ENCODE measurements at regions not wholly inside any gene's neighbourhood (a gene's known extent, or its start where the extent isn't known, plus 50 kb on each side); places are given as distances from the start of the nearest gene placed in this dataset.

GRCh38 chr10:131817866-131818509, 82.8 kb upstream of the PPP2R2D start:
- CTCF ChIA-PET (ENCODE audit: low intra/inter-chr PET ratio, low total read pairs) = no interaction called here
- FAIRE-seq (no peak), DNase-seq (ENCODE audit: low spot score) (no peak), ATAC-seq (no peak)
- WGBS (ENCODE audit: low lambda C conversion rate) = 4% methylated on average over 10 of the region's 13 CpGs
- intact Hi-C loops (cut with micrococcal nuclease; ENCODE audit: unreplicated experiment) = no loop called here
- H3K4me2 ChIP-seq (ENCODE audit: low read depth, low read length) = no peak overlapping the region
- H3K9me3 ChIP-seq (ENCODE audit: low read length) = no peaks in the 10 kb centered on the region
- POLR2A ChIA-PET = no interaction called here
- no peak overlapping the region for H3K27ac ChIP-seq (ENCODE audit: extremely low read length, insufficient read depth, low read length)
- H3K9ac ChIP-seq (ENCODE audit: insufficient read depth, low read depth, low read length) = no peak overlapping the region
- H2AFZ ChIP-seq (ENCODE audit: low read length) = no peak overlapping the region
- H3K36me3 ChIP-seq (replicated peaks in 1 of 2; ENCODE audit: control insufficient read depth in 1 of 2, insufficient read depth in 2 of 2, low read length in 2 of 2) = no peaks in the 10 kb centered on the region
- H3K4me3 ChIP-seq (replicated peaks in 1 of 3; ENCODE audit: insufficient read depth in 1 of 3, low read depth in 2 of 3, low read length in 3 of 3) = no peak overlapping the region
- no TSS peak for BruUV-seq (replicated peaks)
- in situ Hi-C loops (cut with HindIII; ENCODE audit: extremely low pct_ligation_motif_present, low pct_unique_long_range_greater_than_20kb) = no loop called here
- no peaks in the 10 kb centered on the region for H4K20me1 ChIP-seq (ENCODE audit: insufficient read depth, low read length)
- H3K4me1 ChIP-seq (ENCODE audit: insufficient read depth, low read length) = peaks cover 20% of the 10 kb centered on the region
- H3K27me3 ChIP-seq (ENCODE audit: control insufficient read depth in 1 of 2, insufficient read depth in 2 of 2, low read length in 2 of 2) = peaks cover 0 to 28% of the 10 kb centered on the region in 2 experiments; a peak in 4 of 5 replicates
- no peaks in the 10 kb centered on the region for H3K79me2 ChIP-seq (ENCODE audit: insufficient read depth, low read length)
- TF ChIP-seq ZNF776 (CRISPR knock-in tag; IDR thresholded peaks at IDR 0.05) = no peak
- no peak for TF ChIP-seq TAF1 (CRISPR knock-in tag; IDR thresholded peaks at IDR 0.05)
- no peak for TF ChIP-seq TEAD2 (CRISPR knock-in tag; IDR thresholded peaks at IDR 0.05)
- TF ChIP-seq ZNF207 (IDR thresholded peaks at IDR 0.05; ENCODE audit: borderline replicate concordance) = no peak
- TF ChIP-seq, protein P1, sequence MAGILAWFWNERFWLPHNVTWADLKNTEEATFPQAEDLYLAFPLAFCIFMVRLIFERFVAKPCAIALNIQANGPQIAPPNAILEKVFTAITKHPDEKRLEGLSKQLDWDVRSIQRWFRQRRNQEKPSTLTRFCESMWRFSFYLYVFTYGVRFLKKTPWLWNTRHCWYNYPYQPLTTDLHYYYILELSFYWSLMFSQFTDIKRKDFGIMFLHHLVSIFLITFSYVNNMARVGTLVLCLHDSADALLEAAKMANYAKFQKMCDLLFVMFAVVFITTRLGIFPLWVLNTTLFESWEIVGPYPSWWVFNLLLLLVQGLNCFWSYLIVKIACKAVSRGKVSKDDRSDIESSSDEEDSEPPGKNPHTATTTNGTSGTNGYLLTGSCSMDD (CRISPR knock-in tag; IDR thresholded peaks at IDR 0.05) = no peak
- TF ChIP-seq, protein P2, sequence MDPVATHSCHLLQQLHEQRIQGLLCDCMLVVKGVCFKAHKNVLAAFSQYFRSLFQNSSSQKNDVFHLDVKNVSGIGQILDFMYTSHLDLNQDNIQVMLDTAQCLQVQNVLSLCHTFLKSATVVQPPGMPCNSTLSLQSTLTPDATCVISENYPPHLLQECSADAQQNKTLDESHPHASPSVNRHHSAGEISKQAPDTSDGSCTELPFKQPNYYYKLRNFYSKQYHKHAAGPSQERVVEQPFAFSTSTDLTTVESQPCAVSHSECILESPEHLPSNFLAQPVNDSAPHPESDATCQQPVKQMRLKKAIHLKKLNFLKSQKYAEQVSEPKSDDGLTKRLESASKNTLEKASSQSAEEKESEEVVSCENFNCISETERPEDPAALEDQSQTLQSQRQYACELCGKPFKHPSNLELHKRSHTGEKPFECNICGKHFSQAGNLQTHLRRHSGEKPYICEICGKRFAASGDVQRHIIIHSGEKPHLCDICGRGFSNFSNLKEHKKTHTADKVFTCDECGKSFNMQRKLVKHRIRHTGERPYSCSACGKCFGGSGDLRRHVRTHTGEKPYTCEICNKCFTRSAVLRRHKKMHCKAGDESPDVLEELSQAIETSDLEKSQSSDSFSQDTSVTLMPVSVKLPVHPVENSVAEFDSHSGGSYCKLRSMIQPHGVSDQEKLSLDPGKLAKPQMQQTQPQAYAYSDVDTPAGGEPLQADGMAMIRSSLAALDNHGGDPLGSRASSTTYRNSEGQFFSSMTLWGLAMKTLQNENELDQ (CRISPR knock-in tag; IDR thresholded peaks at IDR 0.05; ENCODE audit: borderline replicate concordance) = no peak
- TF ChIP-seq, protein P3, sequence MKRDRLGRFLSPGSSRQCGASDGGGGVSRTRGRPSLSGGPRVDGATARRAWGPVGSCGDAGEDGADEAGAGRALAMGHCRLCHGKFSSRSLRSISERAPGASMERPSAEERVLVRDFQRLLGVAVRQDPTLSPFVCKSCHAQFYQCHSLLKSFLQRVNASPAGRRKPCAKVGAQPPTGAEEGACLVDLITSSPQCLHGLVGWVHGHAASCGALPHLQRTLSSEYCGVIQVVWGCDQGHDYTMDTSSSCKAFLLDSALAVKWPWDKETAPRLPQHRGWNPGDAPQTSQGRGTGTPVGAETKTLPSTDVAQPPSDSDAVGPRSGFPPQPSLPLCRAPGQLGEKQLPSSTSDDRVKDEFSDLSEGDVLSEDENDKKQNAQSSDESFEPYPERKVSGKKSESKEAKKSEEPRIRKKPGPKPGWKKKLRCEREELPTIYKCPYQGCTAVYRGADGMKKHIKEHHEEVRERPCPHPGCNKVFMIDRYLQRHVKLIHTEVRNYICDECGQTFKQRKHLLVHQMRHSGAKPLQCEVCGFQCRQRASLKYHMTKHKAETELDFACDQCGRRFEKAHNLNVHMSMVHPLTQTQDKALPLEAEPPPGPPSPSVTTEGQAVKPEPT (CRISPR knock-in tag; IDR thresholded peaks at IDR 0.05; ENCODE audit: low read depth) = no peak
- no peak for TF ChIP-seq TRIM24 (CRISPR knock-in tag; IDR thresholded peaks at IDR 0.05)
- no peak for TF ChIP-seq AHR (CRISPR knock-in tag; IDR thresholded peaks at IDR 0.05)
- no peak for TF ChIP-seq GMEB2 (CRISPR knock-in tag; IDR thresholded peaks at IDR 0.05; ENCODE audit: low read depth)
- TF ChIP-seq GFI1 (CRISPR knock-in tag; IDR thresholded peaks at IDR 0.05; ENCODE audit: borderline replicate concordance) = no peak
- TF ChIP-seq, protein P4, sequence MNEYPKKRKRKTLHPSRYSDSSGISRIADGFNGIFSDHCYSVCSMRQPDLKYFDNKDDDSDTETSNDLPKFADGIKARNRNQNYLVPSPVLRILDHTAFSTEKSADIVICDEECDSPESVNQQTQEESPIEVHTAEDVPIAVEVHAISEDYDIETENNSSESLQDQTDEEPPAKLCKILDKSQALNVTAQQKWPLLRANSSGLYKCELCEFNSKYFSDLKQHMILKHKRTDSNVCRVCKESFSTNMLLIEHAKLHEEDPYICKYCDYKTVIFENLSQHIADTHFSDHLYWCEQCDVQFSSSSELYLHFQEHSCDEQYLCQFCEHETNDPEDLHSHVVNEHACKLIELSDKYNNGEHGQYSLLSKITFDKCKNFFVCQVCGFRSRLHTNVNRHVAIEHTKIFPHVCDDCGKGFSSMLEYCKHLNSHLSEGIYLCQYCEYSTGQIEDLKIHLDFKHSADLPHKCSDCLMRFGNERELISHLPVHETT (CRISPR knock-in tag; conservative IDR thresholded peaks at IDR 0.05) = no peak
- TF ChIP-seq ZNF329 (CRISPR knock-in tag; IDR thresholded peaks at IDR 0.05; ENCODE audit: low read depth) = no peak
- no peak for TF ChIP-seq POLR2AphosphoS2 (IDR thresholded peaks at IDR 0.05; ENCODE audit: low read depth, low read length)
- no peak for TF ChIP-seq ZNF607 (CRISPR knock-in tag; IDR thresholded peaks at IDR 0.05; ENCODE audit: borderline replicate concordance)
